NCI-H1417 (cell line): ENCODE measurements at regions not wholly inside any gene's neighbourhood (a gene's known extent, or its start where the extent isn't known, plus 50 kb on each side); places are given as distances from the start of the nearest gene placed in this dataset.

Experiments used
- DNase-seq, 3 experiments: peaks; one replicate each; lab custom pipeline; 2025; lab: John Stamatoyannopoulos, UW

- DNase-seq, result no peak
Measured at GRCh38 chr13:107035778-107036177, 467.8 kb upstream of the ARGLU1 start.

- no peak for DNase-seq
Measured at GRCh38 chr13:107035186-107035585, 467.2 kb upstream of the ARGLU1 start.

- no peak for DNase-seq
Measured at GRCh38 chr13:107034236-107034872, 466.4 kb upstream of the ARGLU1 start.

- no peak for DNase-seq
Measured at GRCh38 chr13:107031716-107032115, 463.8 kb upstream of the ARGLU1 start.

GRCh38 chr13:107028751-107029150 lies 460.8 kb upstream of the ARGLU1 start:
- DNase-seq, result no peak

GRCh38 chr13:107025991-107026390 lies 458.1 kb upstream of the ARGLU1 start:
- DNase-seq, result no peak

- no peak for DNase-seq
Measured at GRCh38 chr13:107023335-107023734, 455.4 kb upstream of the ARGLU1 start.

- no peak for DNase-seq
Measured at GRCh38 chr13:107020393-107020792, 452.5 kb upstream of the ARGLU1 start.

GRCh38 chr13:107018285-107018684 lies 450.3 kb upstream of the ARGLU1 start:
- DNase-seq, result no peak

- no peak for DNase-seq
Measured at GRCh38 chr13:107006661-107007060, 438.7 kb upstream of the ARGLU1 start.

GRCh38 chr13:107005577-107005976 lies 437.6 kb upstream of the ARGLU1 start:
- peak in 1 of 3 experiments; percentile 25 for DNase-seq

GRCh38 chr13:107003911-107004310 lies 436.0 kb upstream of the ARGLU1 start:
- no peak for DNase-seq

- no peak for DNase-seq
Measured at GRCh38 chr13:106998664-106999063, 430.7 kb upstream of the ARGLU1 start.

GRCh38 chr13:106997696-106998095 lies 429.8 kb upstream of the ARGLU1 start:
- DNase-seq, result no peak

GRCh38 chr13:106996867-106997618 lies 429.1 kb upstream of the ARGLU1 start:
- no peak for DNase-seq

GRCh38 chr13:106990594-106990993 lies 422.7 kb upstream of the ARGLU1 start:
- no peak for DNase-seq

GRCh38 chr13:106989876-106990275 lies 421.9 kb upstream of the ARGLU1 start:
- no peak for DNase-seq

GRCh38 chr13:106987427-106987785 lies 419.5 kb upstream of the ARGLU1 start:
- DNase-seq, result no peak

- DNase-seq, result no peak
Measured at GRCh38 chr13:106986687-106987426, 418.9 kb upstream of the ARGLU1 start.

GRCh38 chr13:106986033-106986484 lies 418.1 kb upstream of the ARGLU1 start:
- DNase-seq, result no peak

- DNase-seq, result no peak
Measured at GRCh38 chr13:106985481-106985880, 417.5 kb upstream of the ARGLU1 start.

- no peak for DNase-seq
Measured at GRCh38 chr13:106981051-106981450, 413.1 kb upstream of the ARGLU1 start.

GRCh38 chr13:106967391-106967790 lies 399.5 kb upstream of the ARGLU1 start:
- no peak for DNase-seq
